Hematopoietic multipotent progenitor cell treated with erythropoietin and hydrocortisone succinate and interleukin-3 and kit ligand, for 6 days (in vitro differentiated cells): ENCODE measurements at regions not wholly inside any gene's neighbourhood (a gene's known extent, or its start where the extent isn't known, plus 50 kb on each side); places are given as distances from the start of the nearest gene placed in this dataset.
A peak's percentile ranks its signal among the peaks of the same experiment; 100 is the strongest.

Experiments used
- DNase-seq: peaks from one replicate; pipeline ENCODE4 v3.0.0-alpha.2; 2015

GRCh38 chr6:113277111-113277510 is 580.0 kb upstream of the MARCKS start:
- DNase-seq: no peak

- no peak for DNase-seq
These were observed 576.1 kb upstream of the MARCKS start for GRCh38 chr6:113281014-113281413.

- DNase-seq: no peak
These were observed 575.7 kb upstream of the MARCKS start for GRCh38 chr6:113281431-113281830.

GRCh38 chr6:113287396-113287795 is 569.7 kb upstream of the MARCKS start:
- DNase-seq: no peak

- DNase-seq: no peak
These were observed 568.7 kb upstream of the MARCKS start for GRCh38 chr6:113288409-113288808.

- DNase-seq: no peak
These were observed 568.0 kb upstream of the MARCKS start for GRCh38 chr6:113289166-113289565.

GRCh38 chr6:113290684-113291083 is 566.5 kb upstream of the MARCKS start:
- no peak for DNase-seq

- DNase-seq: no peak
These were observed 565.2 kb upstream of the MARCKS start for GRCh38 chr6:113291751-113292445.

GRCh38 chr6:113292646-113293422 is 564.3 kb upstream of the MARCKS start:
- no peak for DNase-seq

- DNase-seq: no peak
These were observed 563.8 kb upstream of the MARCKS start for GRCh38 chr6:113293423-113293740.

GRCh38 chr6:113299531-113299930 is 557.6 kb upstream of the MARCKS start:
- DNase-seq: no peak

- no peak for DNase-seq
These were observed 555.5 kb upstream of the MARCKS start for GRCh38 chr6:113301651-113302050.

- DNase-seq: no peak
These were observed 553.0 kb upstream of the MARCKS start for GRCh38 chr6:113304116-113304515.

- DNase-seq: peak; percentile 55
These were observed 550.5 kb upstream of the MARCKS start for GRCh38 chr6:113306552-113307145.

GRCh38 chr6:113308266-113308665 is 548.9 kb upstream of the MARCKS start:
- no peak for DNase-seq

- DNase-seq: no peak
These were observed 543.3 kb upstream of the MARCKS start for GRCh38 chr6:113313841-113314240.

GRCh38 chr6:113315165-113315564 is 542.0 kb upstream of the MARCKS start:
- DNase-seq: no peak

- DNase-seq: no peak
These were observed 541.3 kb upstream of the MARCKS start for GRCh38 chr6:113315879-113316278.

GRCh38 chr6:113317442-113317841 is 539.7 kb upstream of the MARCKS start:
- no peak for DNase-seq

GRCh38 chr6:113317891-113318574 is 539.1 kb upstream of the MARCKS start:
- no peak for DNase-seq

- DNase-seq: no peak
These were observed 538.6 kb upstream of the MARCKS start for GRCh38 chr6:113318575-113318917.

GRCh38 chr6:113320653-113321052 is 536.5 kb upstream of the MARCKS start:
- no peak for DNase-seq

- DNase-seq: no peak
These were observed 530.4 kb upstream of the MARCKS start for GRCh38 chr6:113326781-113327180.

GRCh38 chr6:113328886-113329381 is 528.2 kb upstream of the MARCKS start:
- no peak for DNase-seq
